HCT116 (cell line): ENCODE measurements at regions not wholly inside any gene's neighbourhood (a gene's known extent, or its start where the extent isn't known, plus 50 kb on each side); places are given as distances from the start of the nearest gene placed in this dataset.

Experiments used
- ATAC-seq: fragments of 200-7000 bp; cut with Tn5 transposase; 2 replicates; pipeline ENCODE4 v1.9.1; 2020; ENCODE audit warnings: mild to moderate bottlenecking, moderate library complexity
- BruUV-seq: library from RNA; stranded (reverse); fragments of 400-500 nt; replicated peaks from 2 replicates; lab custom pipeline; 2021; lab: Mats Ljungman, UMichigan
- CTCF ChIA-PET: fragments of 300-600 bp; sonication (Branson Sonifier 250); formaldehyde crosslinking; loops from one replicate; lab custom pipeline; 2021; ENCODE audit warnings: antibody characterized with exemption; lab: Charles Lee
- POLR2A ChIA-PET: fragments of 300-600, 350-600 bp; sonication (Branson Sonifier 250); formaldehyde crosslinking; loops from one replicate; lab custom pipeline; 2021; ENCODE audit warnings: antibody characterized with exemption; lab: Charles Lee
- RAD21 ChIA-PET, 2 experiments: fragments of 300-600 bp; sonication (Branson Sonifier 250); formaldehyde crosslinking; loops; one replicate each; lab custom pipeline; 2023; ENCODE audit warnings: low total read pairs in 2 of 2; ENCODE audit not compliant: uncharacterized antibody in 2 of 2, unreplicated experiment in 2 of 2, low non-redundant PET in 1 of 2; lab: Charles Lee
- DNase-seq: peaks from one replicate; pipeline ENCODE4 v3.0.0-alpha.2; 2010; ENCODE audit warnings: low read depth, low spot score
- H2AFZ ChIP-seq: fragments of 200-600 bp; shearing (Covaris generic), sonication (generic); 2 replicates; pipeline ENCODE4 v1.6.1; 2017; ENCODE audit warnings: low read depth, mixed run types, mixed read lengths, antibody characterized with exemption, low read length; ENCODE audit not compliant: poor library complexity, severe bottlenecking
- H3K27ac ChIP-seq: 2 replicates; pipeline ENCODE4 v1.5.1; 2012; ENCODE audit warnings: low read depth, low read length
- H3K27me3 ChIP-seq: fragments of 200-600 bp; sonication (generic); 2 replicates; pipeline ENCODE4 v1.6.1; 2016; ENCODE audit warnings: mixed run types, low read length, mixed read lengths; ENCODE audit not compliant: insufficient read depth
- H3K36me3 ChIP-seq, 2 experiments: fragments of 200-500 bp in 1 of 2; fragments of 200-600 bp in 1 of 2; sonication (Bioruptor generic) in 1 of 2; sonication (generic) in 1 of 2; 2 replicates each; pipeline versions ENCODE4 v1.5.1 to v1.6.1; 2014 to 2016; ENCODE audit warnings: low read length in 2 of 2, inconsistent platforms in 1 of 2, mixed read lengths in 1 of 2, mixed run types in 1 of 2; ENCODE audit not compliant: insufficient read depth in 2 of 2, control insufficient read depth in 1 of 2
- H3K4me1 ChIP-seq, 2 experiments: fragments of 200-600 bp in 1 of 2; sonication (generic) in 1 of 2; 2 replicates each; pipeline versions ENCODE4 v1.5.1 to v1.6.1; 2012 to 2017; ENCODE audit warnings: low read length in 2 of 2, inconsistent platforms in 1 of 2, mild to moderate bottlenecking in 1 of 2, mixed read lengths in 1 of 2, mixed run types in 1 of 2, moderate library complexity in 1 of 2; ENCODE audit not compliant: insufficient read depth in 2 of 2, control insufficient read depth in 1 of 2
- H3K4me2 ChIP-seq: fragments of 200-600 bp; sonication (generic); 2 replicates; pipeline ENCODE4 v1.6.1; 2017; ENCODE audit warnings: mixed run types, low read length, mixed read lengths
- H3K4me3 ChIP-seq, 2 experiments: fragments of 200-600 bp in 1 of 2; sonication (generic) in 1 of 2; replicated peaks in 1 of 2; 2 replicates each; pipeline ENCODE4 v1.5.1; 2011 to 2016; ENCODE audit warnings: low read length in 2 of 2, control low read depth in 1 of 2, low read depth in 1 of 2, mild to moderate bottlenecking in 1 of 2, mixed read lengths in 1 of 2, mixed run types in 1 of 2
- H3K79me2 ChIP-seq: fragments of 200-600 bp; sonication (generic); 2 replicates; pipeline ENCODE4 v1.6.1; 2017; ENCODE audit warnings: mild to moderate bottlenecking, mixed run types, low read length, moderate library complexity, mixed read lengths; ENCODE audit not compliant: insufficient read depth
- H3K9ac ChIP-seq: fragments of 200-600 bp; sonication (generic); 2 replicates; pipeline ENCODE4 v1.6.1; 2016; ENCODE audit warnings: low read length, mixed read lengths
- H3K9me2 ChIP-seq: fragments of 200-600 bp; sonication (generic), shearing (Covaris generic); 2 replicates; pipeline ENCODE4 v1.6.1; 2017; ENCODE audit warnings: mixed run types, mild to moderate bottlenecking, moderate library complexity; ENCODE audit not compliant: insufficient read depth
- H3K9me3 ChIP-seq, 2 experiments: fragments of 200-500 bp in 1 of 2; fragments of 200-600 bp in 1 of 2; sonication (Bioruptor generic) in 1 of 2; sonication (generic) in 1 of 2; 2 replicates each; pipeline ENCODE4 v1.6.1; 2014 to 2017; ENCODE audit warnings: low read length in 2 of 2, mixed read lengths in 2 of 2, inconsistent platforms in 1 of 2, low read depth in 1 of 2, mild to moderate bottlenecking in 1 of 2, mixed run types in 1 of 2, moderate library complexity in 1 of 2; ENCODE audit not compliant: control insufficient read depth in 1 of 2, insufficient read depth in 1 of 2
- H4K20me1 ChIP-seq: fragments of 200-600 bp; sonication (generic), shearing (Covaris generic); 2 replicates; pipeline ENCODE4 v1.6.1; 2017; ENCODE audit warnings: mixed run types, mild to moderate bottlenecking, moderate library complexity; ENCODE audit not compliant: insufficient read depth
- CEBPB ChIP-seq: IDR thresholded peaks from 2 replicates; pipeline ENCODE4 v1.6.1; 2012; ENCODE audit warnings: low read depth
- ELF1 ChIP-seq: IDR thresholded peaks from 2 replicates; pipeline ENCODE4 v1.6.1; 2012; ENCODE audit warnings: low read depth, borderline replicate concordance
- EZH2 ChIP-seq: fragments of 200-600 bp; sonication (generic); IDR thresholded peaks from 2 replicates; pipeline ENCODE4 v1.6.1; 2017; ENCODE audit warnings: antibody characterized with exemption, mixed run types
- FOSL1 ChIP-seq: IDR thresholded peaks from 2 replicates; pipeline ENCODE4 v1.6.1; 2012; ENCODE audit warnings: low read depth
- POLR2AphosphoS5 ChIP-seq: IDR thresholded peaks from 2 replicates; pipeline ENCODE4 v1.6.1; 2011; ENCODE audit warnings: mild to moderate bottlenecking, low read depth, low read length, moderate library complexity
- SIN3A ChIP-seq: IDR thresholded peaks from 2 replicates; pipeline ENCODE4 v1.6.1; 2012; ENCODE audit warnings: low read depth
- ZNF274 ChIP-seq: fragments of 200-500 bp; sonication (Bioruptor generic); IDR thresholded peaks from 2 replicates; pipeline ENCODE4 v1.6.1; 2014; ENCODE audit warnings: mild to moderate bottlenecking, low read depth, low read length, inconsistent platforms
- intact Hi-C: fragments of 100-400 bp; cut with micrococcal nuclease; formaldehyde crosslinking; loops from 2 replicates; pipeline ENCODE4 v1.10.0; 2022
- TF ChIP-seq, protein P1 (sequence below), 3 experiments: fragments of 200-600 bp in 1 of 3; sonication (generic) in 1 of 3; IDR thresholded peaks in 2 of 3; conservative IDR thresholded peaks in 1 of 3; 2 replicates each; pipeline ENCODE4 v1.5.1; 2012 to 2017; ENCODE audit warnings: low read depth in 2 of 3, low read length in 2 of 3, antibody characterized with exemption in 1 of 3, borderline replicate concordance in 1 of 3, control low read depth in 1 of 3, mild to moderate bottlenecking in 1 of 3, mixed read lengths in 1 of 3, mixed run types in 1 of 3, moderate library complexity in 1 of 3; ENCODE audit not compliant: insufficient read depth in 1 of 3
- TF ChIP-seq, protein P2 (sequence below): IDR thresholded peaks from 2 replicates; pipeline ENCODE4 v1.6.1; 2012
- TF ChIP-seq, protein P3 (sequence below): IDR thresholded peaks from 2 replicates; pipeline ENCODE4 v1.6.1; 2011; ENCODE audit warnings: mild to moderate bottlenecking, low read length, moderate library complexity; ENCODE audit not compliant: insufficient replicate concordance; ENCODE audit errors: extremely low read depth

DNA sequence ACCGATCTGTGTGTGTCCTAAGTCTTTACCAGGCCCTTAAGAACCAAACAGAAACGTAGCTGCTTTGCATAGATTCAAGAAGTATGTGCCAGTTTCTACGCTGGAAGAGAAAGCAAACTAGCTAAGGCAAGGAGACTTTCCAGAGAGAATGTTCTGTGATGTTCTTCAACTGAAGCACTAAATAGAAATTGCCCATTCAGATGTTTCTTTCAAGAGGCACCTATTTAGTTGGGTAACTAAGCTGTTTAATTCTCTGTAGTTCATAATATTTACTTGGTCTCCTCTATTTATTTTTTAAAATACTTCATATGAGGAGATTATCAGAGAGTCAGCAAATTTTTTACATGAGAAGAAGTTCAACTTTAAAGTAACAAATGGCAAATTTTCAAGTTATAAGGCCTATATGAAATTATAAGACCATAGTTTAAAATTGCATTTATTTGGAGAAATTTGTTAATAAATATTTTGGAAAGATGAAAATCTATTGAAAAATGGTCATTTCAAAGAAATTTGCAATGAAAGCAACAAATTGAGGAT, 279.0 kb downstream of the NEBL start:
- CTCF ChIA-PET = no interaction called here
- no peak overlapping the region for H3K4me3 ChIP-seq
- no peaks in the 10 kb centered on the region for H3K79me2 ChIP-seq
- H3K27ac ChIP-seq = no peak overlapping the region
- H3K36me3 ChIP-seq = no peaks in the 10 kb centered on the region
- H3K4me2 ChIP-seq = no peak overlapping the region
- H3K9me2 ChIP-seq = no peaks in the 10 kb centered on the region
- H4K20me1 ChIP-seq = no peaks in the 10 kb centered on the region
- no TSS peak for BruUV-seq
- ATAC-seq (no peak), DNase-seq (no peak)
- H3K27me3 ChIP-seq = no peaks in the 10 kb centered on the region
- TF ChIP-seq ELF1 (no peak), SIN3A (no peak), POLR2AphosphoS5 (no peak), ZNF274 (no peak), EZH2 (no peak), CEBPB (no peak), FOSL1 (no peak)
- TF ChIP-seq, protein P1, sequence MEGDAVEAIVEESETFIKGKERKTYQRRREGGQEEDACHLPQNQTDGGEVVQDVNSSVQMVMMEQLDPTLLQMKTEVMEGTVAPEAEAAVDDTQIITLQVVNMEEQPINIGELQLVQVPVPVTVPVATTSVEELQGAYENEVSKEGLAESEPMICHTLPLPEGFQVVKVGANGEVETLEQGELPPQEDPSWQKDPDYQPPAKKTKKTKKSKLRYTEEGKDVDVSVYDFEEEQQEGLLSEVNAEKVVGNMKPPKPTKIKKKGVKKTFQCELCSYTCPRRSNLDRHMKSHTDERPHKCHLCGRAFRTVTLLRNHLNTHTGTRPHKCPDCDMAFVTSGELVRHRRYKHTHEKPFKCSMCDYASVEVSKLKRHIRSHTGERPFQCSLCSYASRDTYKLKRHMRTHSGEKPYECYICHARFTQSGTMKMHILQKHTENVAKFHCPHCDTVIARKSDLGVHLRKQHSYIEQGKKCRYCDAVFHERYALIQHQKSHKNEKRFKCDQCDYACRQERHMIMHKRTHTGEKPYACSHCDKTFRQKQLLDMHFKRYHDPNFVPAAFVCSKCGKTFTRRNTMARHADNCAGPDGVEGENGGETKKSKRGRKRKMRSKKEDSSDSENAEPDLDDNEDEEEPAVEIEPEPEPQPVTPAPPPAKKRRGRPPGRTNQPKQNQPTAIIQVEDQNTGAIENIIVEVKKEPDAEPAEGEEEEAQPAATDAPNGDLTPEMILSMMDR (IDR thresholded peaks at IDR 0.05 in 2 of 3, conservative IDR thresholded peaks at IDR 0.05 in 1 of 3; ENCODE audit: borderline replicate concordance in 1 of 3, insufficient read depth in 1 of 3, low read depth in 2 of 3, low read length in 2 of 3) = no peak
- TF ChIP-seq, protein P2, sequence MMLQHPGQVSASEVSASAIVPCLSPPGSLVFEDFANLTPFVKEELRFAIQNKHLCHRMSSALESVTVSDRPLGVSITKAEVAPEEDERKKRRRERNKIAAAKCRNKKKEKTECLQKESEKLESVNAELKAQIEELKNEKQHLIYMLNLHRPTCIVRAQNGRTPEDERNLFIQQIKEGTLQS = no peak
- TF ChIP-seq, protein P3, sequence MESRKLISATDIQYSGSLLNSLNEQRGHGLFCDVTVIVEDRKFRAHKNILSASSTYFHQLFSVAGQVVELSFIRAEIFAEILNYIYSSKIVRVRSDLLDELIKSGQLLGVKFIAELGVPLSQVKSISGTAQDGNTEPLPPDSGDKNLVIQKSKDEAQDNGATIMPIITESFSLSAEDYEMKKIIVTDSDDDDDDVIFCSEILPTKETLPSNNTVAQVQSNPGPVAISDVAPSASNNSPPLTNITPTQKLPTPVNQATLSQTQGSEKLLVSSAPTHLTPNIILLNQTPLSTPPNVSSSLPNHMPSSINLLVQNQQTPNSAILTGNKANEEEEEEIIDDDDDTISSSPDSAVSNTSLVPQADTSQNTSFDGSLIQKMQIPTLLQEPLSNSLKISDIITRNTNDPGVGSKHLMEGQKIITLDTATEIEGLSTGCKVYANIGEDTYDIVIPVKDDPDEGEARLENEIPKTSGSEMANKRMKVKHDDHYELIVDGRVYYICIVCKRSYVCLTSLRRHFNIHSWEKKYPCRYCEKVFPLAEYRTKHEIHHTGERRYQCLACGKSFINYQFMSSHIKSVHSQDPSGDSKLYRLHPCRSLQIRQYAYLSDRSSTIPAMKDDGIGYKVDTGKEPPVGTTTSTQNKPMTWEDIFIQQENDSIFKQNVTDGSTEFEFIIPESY = no peak
- H3K9ac ChIP-seq = no peak overlapping the region
- RAD21 ChIA-PET = no interaction called here
- H2AFZ ChIP-seq = no peak overlapping the region
- POLR2A ChIA-PET = no interaction called here
- H3K9me3 ChIP-seq = no peaks in the 10 kb centered on the region
- H3K4me1 ChIP-seq = no peaks in the 10 kb centered on the region
- intact Hi-C loops = no loop called here
